Gastroesophageal sphincter (tissue), 3 donors: ENCODE measurements at regions not wholly inside any gene's neighbourhood (a gene's known extent, or its start where the extent isn't known, plus 50 kb on each side); places are given as distances from the start of the nearest gene placed in this dataset.

Experiments
- CTCF ChIP-seq, 4 experiments: fragments of 200-600 bp in 2 of 4; fragments of 450-650 bp in 2 of 4; sonication (generic) in 1 of 4; IDR thresholded peaks; one replicate each; pipeline ENCODE4 v1.5.1; 2017 to 2019; ENCODE audit warnings: antibody characterized with exemption in 4 of 4, mild to moderate bottlenecking in 2 of 4, moderate library complexity in 2 of 4
- POLR2AphosphoS5 ChIP-seq: sonication (generic); formaldehyde crosslinking; IDR thresholded peaks from one replicate; pipeline ENCODE4 v1.6.1; 2017; ENCODE audit warnings: antibody characterized with exemption

- no peak for TF ChIP-seq CTCF (IDR thresholded peaks at IDR 0.05)
- no peak for TF ChIP-seq POLR2AphosphoS5
Observed at GRCh38 chr2:67823726-67824125, 239.1 kb downstream of the C1D start.
